ENCODE measurements at regions not wholly inside any gene's neighbourhood (a gene's known extent, or its start where the extent isn't known, plus 50 kb on each side); places are given as distances from the start of the nearest gene placed in this dataset.
"Not testable (repeated sequence)": the region's sequence is repeated elsewhere in the genome, so short reads cannot be mapped to it uniquely, and the experiment has no call there.

GRCh38 chr4:38386654-38387188 is 277.3 kb upstream of the KLF3 start:
- no peak for DNase-seq

- DNase-seq = no peak
Observed at GRCh38 chr4:38387348-38387747, 276.7 kb upstream of the KLF3 start.

GRCh38 chr4:38387819-38388218 is 276.2 kb upstream of the KLF3 start:
- no peak for DNase-seq

GRCh38 chr4:38388907-38389306 is 275.1 kb upstream of the KLF3 start:
- not testable (repeated sequence) for DNase-seq

GRCh38 chr4:38390969-38391545 is 272.9 kb upstream of the KLF3 start:
- no peak for DNase-seq

- no peak for DNase-seq
Observed at GRCh38 chr4:38392223-38392855, 271.7 kb upstream of the KLF3 start.

- no peak for DNase-seq
Observed at GRCh38 chr4:38396091-38396490, 267.9 kb upstream of the KLF3 start.

- no peak for DNase-seq
Observed at GRCh38 chr4:38396845-38397547, 267.0 kb upstream of the KLF3 start.

GRCh38 chr4:38400946-38401345 is 263.1 kb upstream of the KLF3 start:
- DNase-seq = no peak

- DNase-seq = no peak
Observed at GRCh38 chr4:38406243-38406642, 257.8 kb upstream of the KLF3 start.

- no peak for DNase-seq
Observed at GRCh38 chr4:38409852-38410251, 254.1 kb upstream of the KLF3 start.

GRCh38 chr4:38411092-38411491 is 252.9 kb upstream of the KLF3 start:
- DNase-seq = no peak

GRCh38 chr4:38411981-38412536 is 251.9 kb upstream of the KLF3 start:
- no peak for DNase-seq

- no peak for DNase-seq
Observed at GRCh38 chr4:38413524-38414341, 250.3 kb upstream of the KLF3 start.

- no peak for DNase-seq
Observed at GRCh38 chr4:38414410-38414809, 249.6 kb upstream of the KLF3 start.

GRCh38 chr4:38415682-38416081 is 248.3 kb upstream of the KLF3 start:
- DNase-seq = no peak

- DNase-seq = no peak
Observed at GRCh38 chr4:38416450-38417014, 247.5 kb upstream of the KLF3 start.

- DNase-seq = not testable (repeated sequence)
Observed at GRCh38 chr4:38420254-38420653, 243.7 kb upstream of the KLF3 start.

GRCh38 chr4:38422850-38423249 is 241.1 kb upstream of the KLF3 start:
- no peak for DNase-seq

GRCh38 chr4:38424151-38424871 is 239.7 kb upstream of the KLF3 start:
- DNase-seq = no peak

GRCh38 chr4:38426532-38426931 is 237.5 kb upstream of the KLF3 start:
- DNase-seq = no peak

GRCh38 chr4:38430841-38431240 is 233.2 kb upstream of the KLF3 start:
- DNase-seq = no peak
